Hematopoietic multipotent progenitor cell (in vitro differentiated cells): ENCODE measurements at regions not wholly inside any gene's neighbourhood (a gene's known extent, or its start where the extent isn't known, plus 50 kb on each side); places are given as distances from the start of the nearest gene placed in this dataset.

Experiments used
- DNase-seq, 3 donors: peaks; one replicate each; pipeline ENCODE4 v3.0.0-alpha.2; 2011 to 2015; ENCODE audit warnings: low read depth in 2 of 3, low spot score in 2 of 3

GRCh38 chr1:68953311-68953710 is 456.4 kb upstream of the DEPDC1 start:
- DNase-seq = no peak

GRCh38 chr1:68954841-68955240 is 458.0 kb upstream of the DEPDC1 start:
- DNase-seq = no peak

GRCh38 chr1:68955424-68955823 is 458.5 kb upstream of the DEPDC1 start:
- DNase-seq = no peak

- no peak for DNase-seq
Observed at GRCh38 chr1:68958958-68959357, 462.1 kb upstream of the DEPDC1 start.

- DNase-seq = no peak
Observed at GRCh38 chr1:68959461-68960030, 462.7 kb upstream of the DEPDC1 start.

- DNase-seq = no peak
Observed at GRCh38 chr1:68961143-68961542, 464.3 kb upstream of the DEPDC1 start.

GRCh38 chr1:68963353-68963752 is 466.5 kb upstream of the DEPDC1 start:
- DNase-seq = no peak

- no peak for DNase-seq
Observed at GRCh38 chr1:68969441-68969840, 472.6 kb upstream of the DEPDC1 start.

GRCh38 chr1:68970571-68970970 is 473.7 kb upstream of the DEPDC1 start:
- DNase-seq = no peak

GRCh38 chr1:68973459-68974244 is 476.8 kb upstream of the DEPDC1 start:
- DNase-seq = no peak

GRCh38 chr1:68974447-68974846 is 477.6 kb upstream of the DEPDC1 start:
- no peak for DNase-seq

GRCh38 chr1:68975212-68975933 is 478.5 kb upstream of the DEPDC1 start:
- DNase-seq = no peak

GRCh38 chr1:68976916-68977610 is 480.2 kb upstream of the DEPDC1 start:
- DNase-seq = no peak

- no peak for DNase-seq
Observed at GRCh38 chr1:68979891-68980290, 483.0 kb upstream of the DEPDC1 start.

- no peak for DNase-seq
Observed at GRCh38 chr1:68984289-68984688, 487.4 kb upstream of the DEPDC1 start.

GRCh38 chr1:68994096-68994495 is 497.2 kb upstream of the DEPDC1 start:
- no peak for DNase-seq

- no peak for DNase-seq
Observed at GRCh38 chr1:69016468-69016867, 519.6 kb upstream of the DEPDC1 start.

- no peak for DNase-seq
Observed at GRCh38 chr1:69029649-69030048, 532.8 kb upstream of the DEPDC1 start.

- DNase-seq = no peak
Observed at GRCh38 chr1:69038379-69038778, 529.3 kb upstream of the LRRC7 start.

GRCh38 chr1:69045572-69045971 is 522.1 kb upstream of the LRRC7 start:
- DNase-seq = no peak

- DNase-seq = no peak
Observed at GRCh38 chr1:69055194-69055593, 512.5 kb upstream of the LRRC7 start.
